H1 (cell line): ENCODE measurements at regions not wholly inside any gene's neighbourhood (a gene's known extent, or its start where the extent isn't known, plus 50 kb on each side); places are given as distances from the start of the nearest gene placed in this dataset.

Source experiments
- CEBPB ChIP-seq: IDR thresholded peaks from 2 replicates; pipeline ENCODE4 v1.6.1; 2012; ENCODE audit warnings: low read depth, low read length
- CTCF ChIP-seq, 3 experiments: IDR thresholded peaks; 1 replicate in 2 of 3; 2 replicates in 1 of 3; pipeline versions ENCODE4 v1.5.1 to v1.6.1; 2011; ENCODE audit warnings: low read length in 3 of 3, mild to moderate bottlenecking in 3 of 3, inconsistent platforms in 2 of 3, low read depth in 1 of 3, moderate library complexity in 1 of 3; ENCODE audit not compliant: insufficient read depth in 1 of 3; ENCODE audit errors: control extremely low read depth in 1 of 3
- SP2 ChIP-seq: IDR thresholded peaks from 2 replicates; pipeline ENCODE4 v1.6.1; 2012; ENCODE audit warnings: mild to moderate bottlenecking, low read length, inconsistent platforms

GRCh38 chr3:69646287-69647067, 92.8 kb upstream of the MITF start:
- TF ChIP-seq CEBPB (no peak), CTCF (IDR thresholded peaks at IDR 0.05; ENCODE audit: control extremely low read depth in 1 of 3, insufficient read depth in 1 of 3, low read depth in 1 of 3, low read length in 3 of 3) (no peak), SP2 (no peak)
